ENCODE measurements at regions not wholly inside any gene's neighbourhood (a gene's known extent, or its start where the extent isn't known, plus 50 kb on each side); places are given as distances from the start of the nearest gene placed in this dataset.
"Not testable (repeated sequence)": the region's sequence is repeated elsewhere in the genome, so short reads cannot be mapped to it uniquely, and the experiment has no call there.

GRCh38 chr14:43471595-43471994 lies 1035.5 kb downstream of the FSCB start:
- no peak for DNase-seq (ENCODE audit: low read depth in 4 of 4, low spot score in 1 of 4)

DNA sequence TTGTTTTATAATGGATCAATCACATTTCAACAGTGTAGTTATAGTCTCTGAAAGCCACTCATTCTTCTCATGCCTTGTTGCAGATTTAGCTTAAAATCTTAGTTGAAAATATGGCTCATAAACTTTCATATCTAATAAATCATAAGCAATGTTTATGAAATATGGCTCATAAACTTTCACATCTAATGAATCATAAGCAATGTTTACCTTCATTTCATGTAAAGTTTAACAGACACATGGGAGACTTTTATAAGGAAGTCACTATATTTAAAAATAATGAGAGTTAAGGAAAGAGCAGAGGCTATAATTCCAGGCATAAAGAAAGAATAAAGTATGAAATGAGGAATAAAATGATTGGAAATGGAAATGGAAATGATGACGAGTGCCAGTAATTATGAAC lies 1042.1 kb downstream of the FSCB start:
- no peak for DNase-seq (ENCODE audit: low read depth in 4 of 4, low spot score in 1 of 4)

DNA sequence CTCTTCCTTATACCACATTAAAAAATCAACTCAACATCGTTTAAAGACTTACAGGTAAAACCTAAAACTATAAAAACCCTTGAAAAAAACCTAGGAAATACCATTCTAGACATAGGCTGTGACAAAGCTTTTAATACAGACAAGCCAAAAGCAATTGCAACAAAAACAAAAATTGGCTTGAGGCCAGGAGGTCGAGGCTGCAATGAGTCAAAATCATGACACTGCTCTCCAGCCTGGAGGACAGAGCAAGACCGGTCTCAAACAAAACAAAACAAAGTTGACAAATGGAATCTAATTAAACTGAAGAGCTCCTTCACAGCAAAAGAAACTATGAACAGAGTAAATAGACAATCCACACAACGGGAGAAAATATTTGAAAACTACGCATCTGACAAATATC lies 1057.8 kb downstream of the FSCB start:
- no peak for DNase-seq (ENCODE audit: low read depth in 4 of 4, low spot score in 1 of 4)

DNA sequence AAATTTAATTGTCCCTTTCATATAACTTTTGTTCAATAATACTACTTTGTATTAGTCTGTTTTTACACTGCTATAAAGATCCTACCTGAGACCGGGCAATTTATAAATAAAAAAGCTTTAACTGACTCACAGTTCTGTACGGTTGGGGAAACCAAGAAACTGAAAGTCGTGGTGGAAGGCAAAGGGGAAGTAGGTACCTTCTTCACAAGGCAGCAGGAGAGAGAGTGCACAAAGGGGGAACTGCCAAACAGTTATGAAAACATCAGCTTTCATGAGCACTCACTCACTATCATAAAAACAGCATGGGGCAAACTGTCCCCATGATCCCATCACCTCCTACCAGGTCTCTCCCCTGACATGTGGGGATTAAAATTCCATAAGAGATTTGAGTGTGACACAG lies 1069.0 kb downstream of the FSCB start:
- no peak for DNase-seq (ENCODE audit: low read depth in 4 of 4, low spot score in 1 of 4)

DNA sequence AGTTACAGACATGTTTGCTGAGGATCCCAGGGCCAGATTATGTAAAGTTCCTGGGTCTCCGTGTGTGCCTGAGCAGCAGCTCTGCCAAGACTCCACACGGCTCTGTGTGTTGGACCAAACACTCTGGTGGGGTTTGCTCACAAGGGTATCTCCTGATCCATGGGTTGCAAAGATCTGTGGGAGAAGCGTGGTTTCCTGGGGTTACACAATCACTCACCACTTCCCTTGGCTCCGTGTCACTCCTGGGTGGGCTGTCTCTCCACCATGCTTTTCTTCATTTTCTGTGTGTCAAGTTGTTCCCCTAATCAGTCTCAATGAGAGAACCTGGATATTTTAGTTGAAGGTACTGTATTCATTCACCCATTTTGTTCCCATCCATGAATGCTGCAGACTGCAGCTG lies 1088.8 kb downstream of the FSCB start:
- DNase-seq (ENCODE audit: low read depth in 4 of 4, low spot score in 1 of 4), result no peak

GRCh38 chr14:43413084-43413483 lies 1094.0 kb downstream of the FSCB start:
- DNase-seq (ENCODE audit: low read depth in 4 of 4, low spot score in 1 of 4), result no peak

GRCh38 chr14:43411841-43412240 lies 1095.2 kb downstream of the FSCB start:
- no peak for DNase-seq (ENCODE audit: low read depth in 4 of 4, low spot score in 1 of 4)

DNA sequence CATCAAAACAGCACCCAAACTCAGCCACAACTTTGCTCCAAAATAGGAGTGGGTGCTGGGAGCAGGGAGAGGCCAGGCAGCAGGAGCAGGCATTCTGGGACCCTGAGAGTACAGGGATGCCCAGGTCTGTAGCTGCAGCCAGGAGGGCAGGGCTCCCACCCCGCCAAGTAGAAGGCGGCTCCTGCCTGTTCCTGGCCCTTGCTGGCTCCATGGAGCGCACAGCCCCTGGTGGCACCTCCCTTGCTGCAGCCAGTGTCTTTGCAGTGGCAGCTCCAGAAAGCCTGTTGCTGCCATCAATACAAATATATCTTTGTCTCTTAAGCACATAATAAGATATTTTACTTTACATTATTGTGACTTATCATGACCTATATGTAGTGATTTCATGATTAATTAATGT lies 1096.5 kb downstream of the FSCB start:
- no peak for DNase-seq (ENCODE audit: low read depth in 4 of 4, low spot score in 1 of 4)

DNA sequence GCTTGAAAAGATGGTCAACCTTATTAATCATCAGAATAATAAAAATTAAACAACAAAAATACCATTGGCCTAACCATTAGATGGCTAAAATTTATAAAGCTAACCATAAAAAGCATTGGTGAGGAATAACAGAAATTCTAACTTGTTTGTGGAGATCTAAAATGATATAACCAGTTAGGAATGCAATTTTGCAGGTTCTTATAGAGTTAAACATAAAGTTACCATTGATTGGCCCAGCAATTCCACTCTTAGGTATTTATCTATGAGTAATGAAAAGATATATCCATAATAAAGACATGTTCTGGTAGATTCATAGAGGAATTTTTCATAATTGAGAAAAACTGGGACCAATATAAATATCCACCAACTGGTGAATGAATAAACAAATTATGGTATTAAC lies 1098.6 kb downstream of the FSCB start:
- no peak for DNase-seq (ENCODE audit: low read depth in 4 of 4, low spot score in 1 of 4)

- no peak for DNase-seq (ENCODE audit: low read depth in 4 of 4, low spot score in 1 of 4)
Observed at GRCh38 chr14:43407706-43408105, 1099.4 kb downstream of the FSCB start.

DNA sequence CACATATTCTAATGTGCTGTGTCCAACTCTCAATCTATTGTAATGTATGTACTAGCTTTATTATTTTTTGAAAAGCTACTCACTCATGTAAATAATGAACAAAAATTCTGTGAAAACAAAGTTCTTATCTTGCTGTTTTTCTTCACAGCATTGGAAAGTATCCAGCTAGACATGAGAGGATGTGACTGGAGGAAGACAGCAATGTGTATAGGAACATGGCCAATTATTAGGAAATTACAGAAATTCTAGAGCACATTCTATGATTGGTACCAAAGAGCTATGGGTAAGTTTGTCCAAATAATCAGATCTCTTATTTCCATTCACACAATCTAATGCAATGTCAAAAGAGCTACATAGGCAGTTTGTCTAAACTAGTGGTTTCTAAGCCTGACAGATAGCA lies 1100.2 kb downstream of the FSCB start:
- DNase-seq (ENCODE audit: low read depth in 4 of 4, low spot score in 1 of 4), result no peak

GRCh38 chr14:43399289-43399688 lies 1107.8 kb downstream of the FSCB start:
- no peak for DNase-seq (ENCODE audit: low read depth in 4 of 4, low spot score in 1 of 4)

- not testable (repeated sequence) for DNase-seq (ENCODE audit: low read depth in 4 of 4, low spot score in 1 of 4)
Observed at GRCh38 chr14:43370565-43370896, 1136.6 kb downstream of the FSCB start.

GRCh38 chr14:43369710-43370564 lies 1137.1 kb downstream of the FSCB start:
- DNase-seq (ENCODE audit: low read depth in 4 of 4, low spot score in 1 of 4), result no peak

GRCh38 chr14:43362586-43362985 lies 1144.5 kb downstream of the FSCB start:
- DNase-seq (ENCODE audit: low read depth in 4 of 4, low spot score in 1 of 4), result no peak

- DNase-seq (ENCODE audit: low read depth in 4 of 4, low spot score in 1 of 4), result no peak
Observed at GRCh38 chr14:43361751-43362150, 1145.3 kb downstream of the FSCB start.

- DNase-seq (ENCODE audit: low read depth in 4 of 4, low spot score in 1 of 4), result no peak
Observed at GRCh38 chr14:43360239-43360638, 1146.8 kb downstream of the FSCB start.

DNA sequence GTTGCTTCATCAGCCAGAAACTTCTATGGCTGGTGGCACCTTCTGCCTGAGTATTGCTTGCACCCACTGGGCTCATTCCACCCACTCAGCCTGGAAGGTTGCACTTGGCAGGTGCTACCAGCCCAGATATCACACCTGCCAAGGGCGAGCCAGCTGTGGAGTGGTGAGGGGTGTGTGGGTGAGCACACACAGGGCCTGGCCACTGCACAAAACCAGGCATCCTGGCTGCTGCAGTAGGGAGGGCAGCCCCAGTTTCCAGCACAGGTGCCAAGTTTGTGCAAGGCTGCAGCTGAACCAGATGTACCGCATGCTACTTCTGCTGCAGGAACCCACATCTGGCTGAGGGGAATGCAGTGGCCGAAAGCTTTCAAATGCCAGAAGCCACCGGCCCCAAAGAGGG lies 1147.8 kb downstream of the FSCB start:
- DNase-seq (ENCODE audit: low read depth in 4 of 4, low spot score in 1 of 4), result no peak

DNA sequence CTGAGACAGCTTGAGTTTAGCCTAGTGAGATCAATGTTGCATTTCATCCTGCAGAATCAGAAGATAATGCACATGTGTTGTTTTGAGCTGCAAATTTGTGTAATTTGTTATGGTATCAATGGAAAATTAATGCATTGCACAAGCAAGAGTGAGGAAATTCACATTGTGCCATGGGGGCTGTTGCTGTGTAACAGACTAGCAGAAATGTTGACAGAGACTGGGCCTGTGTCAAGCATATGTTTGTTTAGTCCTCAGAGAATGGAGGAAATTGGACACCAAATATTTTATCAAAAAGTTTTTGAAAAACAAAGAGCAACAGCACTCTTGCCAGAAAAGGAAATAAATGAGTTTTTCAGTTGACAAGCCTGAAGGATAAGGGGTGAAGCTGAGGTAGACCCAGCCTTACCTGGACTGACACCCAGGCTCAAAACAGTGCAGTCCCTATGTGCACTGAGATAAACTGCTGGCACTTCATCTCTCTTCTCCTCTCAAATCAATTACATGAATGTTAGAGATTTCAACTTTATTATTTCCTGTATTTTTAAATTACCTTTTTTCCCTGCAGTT lies 1150.0 kb downstream of the FSCB start:
- no peak for DNase-seq (ENCODE audit: low read depth in 4 of 4, low spot score in 1 of 4)

DNA sequence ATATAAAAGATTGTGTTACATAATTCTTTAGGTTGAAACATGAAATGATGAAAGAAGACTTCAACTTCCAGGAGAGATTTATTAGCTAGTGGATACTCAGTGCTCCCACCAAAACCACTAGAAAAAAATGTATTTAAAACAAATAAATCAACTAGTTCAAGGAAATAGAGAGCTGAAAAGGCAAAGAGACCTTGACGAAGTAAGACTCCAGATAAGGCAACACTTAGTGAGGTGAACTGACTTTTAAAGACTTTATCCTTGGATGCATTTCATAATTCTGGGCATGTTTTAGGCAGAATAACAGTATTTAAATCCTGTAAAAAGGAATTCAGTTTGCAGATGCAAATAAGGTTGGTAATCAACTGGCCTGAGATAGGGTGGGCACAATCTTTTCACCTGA lies 1150.7 kb downstream of the FSCB start:
- DNase-seq (ENCODE audit: low read depth in 4 of 4, low spot score in 1 of 4), result no peak

GRCh38 chr14:43341921-43342320 lies 1165.2 kb downstream of the FSCB start:
- DNase-seq (ENCODE audit: low read depth in 4 of 4, low spot score in 1 of 4), result no peak

- no peak for DNase-seq (ENCODE audit: low read depth in 4 of 4, low spot score in 1 of 4)
Observed at GRCh38 chr14:43338713-43339112, 1168.4 kb downstream of the FSCB start.

DNA sequence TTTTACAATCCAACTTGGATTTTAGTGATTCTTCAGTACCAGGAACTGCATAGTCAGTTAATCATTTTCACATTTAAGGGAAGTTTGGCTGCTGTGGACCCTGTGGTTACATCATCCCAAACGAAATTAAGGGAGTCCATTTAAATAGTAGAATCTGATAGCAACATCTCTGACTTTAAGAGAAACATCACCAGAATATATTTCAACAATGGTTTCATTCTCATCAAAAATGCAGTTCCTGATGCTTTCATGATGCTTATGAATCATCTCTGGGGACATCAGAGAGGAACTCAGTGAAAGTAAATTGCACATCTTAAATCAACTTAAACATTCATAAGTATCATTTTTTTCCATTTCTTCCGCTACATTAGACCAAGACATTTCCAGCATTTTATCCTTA lies 1170.7 kb downstream of the FSCB start:
- no peak for DNase-seq (ENCODE audit: low read depth in 4 of 4, low spot score in 1 of 4)
